ENCODE measurements at regions not wholly inside any gene's neighbourhood (a gene's known extent, or its start where the extent isn't known, plus 50 kb on each side); places are given as distances from the start of the nearest gene placed in this dataset.

GRCh38 chr11:133714471-133715375 is 130.6 kb downstream of the SPATA19 start:
- no peak for TF ChIP-seq CTCF (conservative IDR thresholded peaks at IDR 0.05; ENCODE audit: low read depth, low read length)
- no peak for TF ChIP-seq EZH2 (IDR thresholded peaks at IDR 0.05; ENCODE audit: low read length, unreplicated experiment)
- TF ChIP-seq EZH2phosphoT487 (IDR thresholded peaks at IDR 0.05; ENCODE audit: borderline replicate concordance, low read length): no peak
